ENCODE measurements at regions not wholly inside any gene's neighbourhood (a gene's known extent, or its start where the extent isn't known, plus 50 kb on each side); places are given as distances from the start of the nearest gene placed in this dataset.
"Not testable (repeated sequence)": the region's sequence is repeated elsewhere in the genome, so short reads cannot be mapped to it uniquely, and the experiment has no call there.

DNA sequence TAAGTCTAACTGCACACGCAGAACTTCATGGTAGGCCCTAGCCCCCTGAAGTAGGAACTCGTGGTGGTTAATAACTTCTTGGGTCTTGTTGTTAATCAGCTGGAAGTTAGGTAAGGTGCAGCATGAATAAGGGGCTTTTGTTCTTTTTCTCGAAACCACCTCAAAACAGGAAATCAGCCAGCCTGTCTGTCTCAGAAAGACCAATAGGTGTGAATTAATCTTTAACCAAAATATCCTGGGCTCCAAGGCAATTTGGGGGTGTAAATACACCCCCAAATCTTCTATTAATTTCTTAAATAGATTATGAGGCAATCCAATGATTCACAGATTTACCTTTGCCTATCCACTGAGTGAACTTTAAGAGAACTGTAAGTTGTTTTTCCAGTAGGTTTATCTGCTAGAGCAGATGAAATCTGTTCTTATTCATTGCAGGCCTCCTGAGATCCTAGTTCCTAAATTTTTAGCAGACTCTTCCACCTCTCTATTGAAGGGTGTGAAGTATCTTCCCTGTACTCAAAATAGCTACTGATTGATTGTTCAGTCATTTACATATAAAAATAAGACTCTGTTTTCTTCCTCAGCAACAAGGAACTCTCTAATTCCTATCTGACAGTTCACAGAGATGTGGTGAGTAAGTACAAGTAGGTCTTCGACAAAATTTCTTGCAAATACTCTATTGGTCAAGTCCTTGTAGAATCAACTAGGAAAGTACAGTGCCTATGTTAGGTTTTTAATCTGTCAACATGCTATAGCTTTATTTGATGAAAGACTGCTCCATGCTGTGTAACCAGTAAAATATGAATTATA is 427.1 kb upstream of the NOX3 start:
- DNase-seq: no peak

DNA sequence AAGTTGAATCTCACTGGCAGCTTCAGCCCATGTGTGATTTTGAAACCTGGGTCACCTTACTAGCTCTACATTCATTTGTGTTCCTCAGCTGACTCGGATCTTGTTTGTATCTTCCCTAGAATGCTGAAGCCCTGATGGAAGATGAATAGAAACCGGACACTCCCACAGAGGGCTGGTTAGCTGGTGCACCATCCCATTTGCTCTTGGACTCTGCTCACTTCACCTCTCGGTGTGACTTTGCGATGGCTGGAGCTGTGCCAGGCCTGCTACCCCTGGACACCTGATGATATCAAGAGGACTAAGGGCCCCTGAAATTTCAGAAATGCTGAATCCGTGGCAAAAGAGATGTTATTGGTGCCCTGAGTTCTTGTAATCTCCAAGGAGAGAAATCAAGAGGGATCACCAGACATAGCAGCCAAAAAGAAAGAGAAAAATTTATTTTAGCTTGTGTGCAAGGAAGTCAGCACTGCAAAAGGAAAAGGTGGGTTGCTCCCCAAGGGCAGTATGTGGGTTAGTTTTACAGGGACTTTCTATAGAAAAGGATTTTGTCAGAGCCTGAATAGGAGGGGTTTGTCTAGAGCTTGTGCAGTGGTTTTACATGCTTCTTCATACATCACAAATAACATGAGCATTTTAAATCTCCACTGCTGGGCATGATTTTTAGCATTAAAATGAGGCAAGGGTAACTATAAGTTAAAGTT is 426.3 kb upstream of the NOX3 start:
- DNase-seq: no peak

DNA sequence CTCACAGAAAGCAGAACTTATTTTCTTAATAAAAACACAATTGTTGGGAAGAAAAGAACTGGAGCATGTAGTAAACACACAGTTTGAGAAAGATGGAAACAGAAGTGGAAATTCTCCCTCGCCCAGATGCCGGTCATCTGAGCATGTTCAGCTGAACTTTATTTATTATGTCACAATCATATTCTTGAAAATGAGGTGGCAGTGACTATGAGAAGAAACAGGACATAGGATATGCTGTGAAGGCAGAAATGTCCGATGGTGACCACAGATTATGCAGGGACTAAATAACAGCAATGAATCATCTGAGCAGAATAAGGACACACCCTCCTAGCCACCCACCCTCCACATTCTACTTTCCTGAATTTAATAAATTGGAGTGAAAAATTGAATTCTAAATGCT is 425.3 kb upstream of the NOX3 start:
- no peak for DNase-seq

DNA sequence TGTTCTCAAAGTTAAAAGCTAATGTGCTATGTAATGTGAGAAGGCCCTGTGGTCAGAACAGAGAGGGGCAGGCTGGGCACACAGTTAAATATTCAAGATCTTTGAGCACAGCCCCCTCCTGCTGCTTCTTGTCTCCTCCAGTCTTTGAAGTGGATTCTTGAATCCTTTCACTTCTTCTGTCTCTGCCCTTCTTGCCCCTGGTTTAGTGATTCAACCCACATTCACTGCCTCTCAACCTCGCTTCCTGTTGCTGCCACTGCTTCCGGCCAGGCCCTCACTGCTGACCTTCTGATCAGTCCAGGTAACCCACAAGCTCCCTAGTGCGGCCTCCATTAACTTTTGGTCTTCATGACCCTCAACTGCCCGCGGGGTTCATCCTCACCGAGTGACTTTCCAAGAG is 417.3 kb upstream of the NOX3 start:
- no peak for DNase-seq

DNA sequence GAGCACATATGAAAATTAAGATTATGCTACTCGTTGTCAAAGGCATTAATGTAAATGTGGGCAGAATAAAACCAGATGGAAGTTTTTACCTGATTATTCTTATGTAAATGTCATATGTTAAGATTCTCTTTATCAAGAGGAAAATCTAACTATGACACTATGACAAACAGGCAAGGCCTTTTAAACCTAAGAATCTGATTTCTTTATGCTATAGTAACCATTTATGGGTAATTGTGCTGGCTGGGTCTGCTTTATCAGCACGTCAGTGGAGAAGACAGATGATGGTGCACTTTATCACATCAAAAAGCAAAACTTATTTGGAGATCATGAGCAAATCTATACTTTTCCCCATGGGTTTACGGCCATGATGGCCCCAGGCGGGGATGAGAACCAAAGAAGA is 412.0 kb upstream of the NOX3 start:
- no peak for DNase-seq

DNA sequence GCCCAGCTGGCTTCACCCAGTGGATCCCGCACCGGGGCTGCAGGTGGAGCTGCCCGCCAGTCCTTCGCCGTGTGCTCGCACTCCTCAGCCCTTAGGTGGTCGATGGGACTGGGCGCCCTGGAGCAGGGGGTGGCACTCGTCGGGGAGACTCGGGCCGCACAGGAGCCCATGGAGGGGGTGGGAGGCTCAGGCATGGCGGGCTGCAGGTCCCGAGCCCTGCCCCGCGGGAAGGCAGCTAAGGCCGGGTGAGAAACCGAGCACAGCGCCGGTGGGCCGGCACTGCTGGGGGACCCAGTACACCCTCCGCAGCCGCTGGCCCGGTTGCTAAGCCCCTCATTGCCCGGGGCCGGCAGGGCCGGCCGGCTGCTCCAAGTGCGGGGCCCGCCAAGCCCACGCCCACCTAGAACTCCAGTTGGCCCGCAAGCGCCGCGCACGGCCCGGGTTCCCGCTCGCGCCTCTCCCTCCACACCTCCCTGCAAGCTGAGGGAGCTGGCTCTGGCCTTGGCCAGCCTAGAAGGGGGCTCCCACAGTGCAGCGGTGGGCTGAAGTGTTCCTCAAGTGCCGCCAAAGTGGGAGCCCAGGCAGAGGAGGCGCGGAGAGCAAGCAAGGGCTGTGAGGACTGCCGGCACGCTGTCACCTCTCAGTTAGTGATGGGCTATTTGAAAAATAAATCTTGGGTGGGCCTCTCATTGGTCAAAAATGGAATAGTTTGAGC is 411.2 kb upstream of the NOX3 start:
- DNase-seq: not testable (repeated sequence)

DNA sequence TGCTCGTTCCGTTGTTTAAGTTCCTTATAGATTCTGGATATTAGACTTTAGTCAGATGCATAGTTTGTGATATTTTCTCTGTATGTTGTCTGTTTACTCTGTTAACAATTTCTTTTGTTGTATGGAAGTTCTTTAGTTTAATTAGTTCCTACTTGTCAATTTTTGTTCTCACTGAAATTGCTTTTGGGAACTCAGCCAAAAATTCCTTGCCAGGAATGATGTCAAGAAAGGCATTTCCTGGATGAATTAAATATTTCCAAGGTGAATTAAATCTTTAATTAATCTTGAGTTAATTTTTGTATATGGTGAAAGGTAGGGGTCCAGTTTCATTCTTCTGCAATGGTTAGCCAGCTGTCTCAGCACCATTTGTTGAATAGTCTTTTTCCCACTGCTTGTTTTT is 406.2 kb upstream of the NOX3 start:
- DNase-seq: no peak

DNA sequence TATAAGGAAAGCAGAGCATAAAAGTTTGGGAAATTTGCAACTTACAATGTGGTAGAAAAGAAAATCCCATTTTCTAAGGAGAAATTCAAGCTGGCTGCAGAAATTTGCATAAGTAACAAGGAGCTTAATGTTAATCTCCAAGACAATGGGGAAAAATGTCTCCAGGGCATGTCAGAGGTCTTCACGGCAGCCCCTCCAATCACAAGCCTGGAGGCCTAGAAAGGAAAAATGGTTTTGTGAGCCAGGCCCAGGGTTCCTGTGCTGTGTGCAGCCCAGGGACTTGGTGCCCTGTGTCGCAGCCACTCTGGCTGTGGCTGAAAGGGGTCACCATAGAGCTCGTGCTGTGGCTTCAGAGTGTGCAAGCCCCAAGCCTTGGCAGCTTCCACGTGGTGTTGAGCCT is 403.3 kb upstream of the NOX3 start:
- DNase-seq: not testable (repeated sequence)

DNA sequence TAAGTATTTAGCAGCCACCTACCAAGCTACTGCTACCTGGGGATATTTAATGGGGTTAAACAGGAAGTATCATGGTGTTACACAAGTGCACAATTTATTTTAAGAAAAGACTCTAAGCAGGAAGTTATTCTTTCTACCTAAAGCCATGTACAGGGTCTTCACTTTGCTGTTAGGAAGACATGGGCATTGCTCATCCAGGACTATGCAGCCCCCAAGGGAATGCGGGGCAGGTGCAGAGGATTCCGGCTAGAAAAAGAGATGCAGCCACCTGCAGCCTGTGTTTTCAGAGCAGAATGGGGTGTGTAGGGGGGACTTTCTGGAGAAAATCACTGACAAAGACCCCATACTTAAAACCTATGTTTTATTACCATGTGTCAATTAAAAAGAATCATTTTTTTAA is 399.1 kb upstream of the NOX3 start:
- no peak for DNase-seq

DNA sequence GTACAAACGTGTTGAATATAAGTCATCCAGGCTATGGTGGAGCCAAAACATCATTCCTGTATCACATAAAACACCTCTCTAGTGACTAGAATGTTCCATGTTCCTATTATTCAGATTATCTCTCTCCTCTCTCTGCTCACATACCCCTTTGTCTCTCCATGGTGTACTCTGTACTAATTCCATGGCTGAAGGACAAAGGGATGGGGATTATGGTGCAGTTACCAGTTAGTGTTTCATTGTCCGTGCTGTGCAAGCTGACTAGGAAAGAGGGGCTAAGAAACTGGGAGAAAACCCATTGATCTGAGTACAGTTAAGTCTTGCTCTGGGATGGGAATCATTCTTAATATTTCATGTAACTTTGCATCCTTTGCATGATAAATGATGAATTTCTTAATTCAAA is 397.4 kb upstream of the NOX3 start:
- DNase-seq: no peak

DNA sequence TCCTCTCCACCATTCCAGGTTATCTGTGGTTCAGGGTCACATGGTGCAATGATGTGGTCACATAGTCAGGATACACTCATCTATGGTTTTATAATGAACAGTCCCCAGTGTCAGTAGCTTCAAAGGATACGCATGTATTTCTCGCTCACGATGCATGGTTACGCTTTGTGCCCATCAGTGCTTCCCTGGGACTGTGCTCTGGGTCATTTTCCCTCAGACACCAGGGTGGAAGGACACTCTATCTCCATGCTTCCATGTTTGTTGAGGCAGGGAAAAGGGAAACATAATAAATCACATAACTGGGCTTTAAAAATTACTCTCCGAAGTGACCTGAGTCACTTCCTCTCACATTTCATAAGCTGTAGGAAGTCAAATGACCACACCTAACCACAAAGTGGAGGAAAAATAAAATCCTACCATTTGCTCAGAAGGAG is 394.8 kb upstream of the NOX3 start:
- DNase-seq: no peak

DNA sequence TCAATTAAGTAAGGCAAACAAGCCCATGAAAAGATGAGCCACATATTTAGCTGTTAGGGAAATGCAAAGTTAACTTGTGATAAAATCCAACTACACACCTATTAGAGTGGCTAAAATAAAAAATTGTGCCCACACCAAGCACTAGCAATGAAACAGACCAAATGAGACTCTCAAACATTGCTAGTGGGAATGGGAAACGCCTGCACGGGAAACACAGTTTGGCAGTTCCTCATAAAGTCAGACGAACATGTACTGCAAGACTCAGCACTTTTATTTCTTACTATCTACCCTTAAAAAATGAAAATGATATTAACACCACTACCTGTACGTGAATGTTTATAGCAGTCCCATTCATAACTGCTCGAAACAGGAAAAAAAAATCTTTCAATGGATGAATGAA is 392.1 kb upstream of the NOX3 start:
- no peak for DNase-seq

DNA sequence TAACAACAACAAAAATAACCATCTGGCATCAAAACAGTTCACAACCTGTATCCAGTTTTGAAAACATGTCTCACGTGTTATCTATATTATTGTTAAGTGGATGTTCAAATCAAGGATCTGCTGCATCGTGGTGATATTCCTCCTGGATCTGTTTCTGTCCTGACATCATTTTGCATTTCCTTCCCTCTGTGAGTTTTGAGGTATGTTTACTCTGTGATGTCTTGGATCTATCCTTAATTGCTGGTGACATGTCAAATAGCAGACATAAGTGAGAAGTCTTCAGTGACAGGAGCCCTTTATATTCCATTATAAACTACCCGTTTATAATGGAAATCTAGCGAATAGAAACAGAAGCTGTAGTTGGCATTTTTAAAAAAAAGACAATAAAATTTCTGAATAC is 381.8 kb upstream of the NOX3 start:
- DNase-seq: no peak

DNA sequence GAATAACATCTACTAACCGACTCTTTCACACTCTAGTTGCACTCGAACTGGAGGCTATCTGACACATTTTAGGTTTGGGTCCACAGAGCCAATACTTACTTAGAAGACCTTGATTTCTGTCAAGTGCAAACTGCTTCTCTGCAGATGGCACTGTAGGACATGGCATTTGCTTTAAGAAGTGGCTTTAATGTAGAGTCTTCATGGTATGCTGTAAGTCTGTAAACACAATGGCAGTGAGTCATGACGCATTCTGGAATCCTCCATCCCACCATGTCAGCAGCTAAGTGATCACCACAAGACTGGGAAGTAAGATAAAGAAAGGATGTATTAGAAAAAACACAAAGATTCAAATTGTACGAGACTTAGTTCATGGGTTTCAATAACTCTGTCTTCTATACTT is 377.0 kb upstream of the NOX3 start:
- no peak for DNase-seq

DNA sequence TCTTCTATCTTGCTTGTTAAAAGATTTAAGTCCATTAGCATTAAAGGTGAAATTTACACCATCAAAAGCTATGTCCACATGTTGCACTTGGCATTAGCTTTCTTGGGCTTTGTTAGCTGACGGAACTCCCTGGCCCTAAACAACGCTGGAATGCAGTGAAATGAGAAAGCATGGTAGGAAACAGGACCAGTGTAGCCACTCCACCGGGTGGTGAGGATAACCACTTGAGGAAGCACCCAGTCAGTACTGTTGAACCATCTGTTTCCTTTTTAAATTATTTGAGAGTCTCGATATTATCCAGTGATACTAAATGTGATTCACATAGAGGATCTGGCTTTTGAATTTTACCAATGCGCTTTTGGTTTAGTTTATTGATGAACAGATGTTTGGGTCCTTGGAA is 374.9 kb upstream of the NOX3 start:
- no peak for DNase-seq

DNA sequence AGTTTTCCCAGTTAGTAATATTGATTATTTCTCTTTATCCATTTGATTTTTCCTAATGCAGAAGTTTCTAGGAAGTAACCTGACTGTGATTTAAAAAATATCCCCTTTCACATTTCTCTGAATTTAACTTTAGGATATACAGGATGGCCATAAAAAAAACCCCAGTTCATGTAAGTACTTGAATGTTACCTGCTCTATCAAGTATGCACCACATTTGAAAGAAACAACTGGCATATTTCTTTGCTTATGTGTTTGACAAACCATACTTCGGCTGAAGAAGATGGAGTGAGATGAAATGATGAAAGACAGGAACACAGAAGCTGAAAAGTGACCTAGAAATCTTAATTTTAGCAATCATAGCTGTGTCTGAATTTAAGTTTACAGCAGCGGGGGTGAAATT is 374.0 kb upstream of the NOX3 start:
- DNase-seq: no peak

DNA sequence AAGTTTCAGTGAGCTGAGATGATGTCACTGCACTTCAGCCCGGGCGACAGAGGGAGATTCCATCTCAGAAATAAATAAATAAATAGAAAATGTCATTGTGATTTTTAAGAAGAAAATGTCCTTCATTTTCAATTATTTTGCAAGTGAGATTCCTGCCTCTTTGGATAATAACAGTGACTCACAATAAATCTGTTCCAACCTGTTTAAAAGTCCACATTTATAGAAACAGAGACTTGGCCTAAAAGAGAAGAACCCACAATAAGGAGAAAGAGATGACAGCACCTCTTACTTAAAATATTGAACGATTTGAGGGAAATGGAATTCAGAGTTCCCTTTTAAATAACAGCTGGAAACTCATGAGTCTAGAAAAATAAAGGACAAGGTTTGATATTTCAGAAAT is 373.4 kb upstream of the NOX3 start:
- no peak for DNase-seq

DNA sequence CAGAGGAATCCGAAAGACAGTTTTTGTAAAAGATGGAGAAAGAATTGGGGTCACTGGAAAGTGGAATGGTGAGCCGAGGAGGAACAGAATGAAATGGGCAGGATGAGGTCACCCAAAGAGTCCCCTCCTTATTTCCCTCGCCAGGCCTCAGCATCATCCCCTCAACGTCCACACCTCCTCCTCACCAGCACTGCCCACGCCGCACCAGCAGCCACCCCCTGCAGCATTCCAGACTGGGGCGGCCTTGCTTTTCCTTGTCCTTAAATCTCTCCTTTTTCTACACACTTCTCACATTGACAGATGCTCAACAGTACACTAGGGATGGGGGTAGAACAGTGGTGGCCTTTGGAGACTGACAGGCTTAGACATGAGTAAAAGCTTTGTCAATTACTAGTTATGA is 363.1 kb upstream of the NOX3 start:
- DNase-seq: no peak

DNA sequence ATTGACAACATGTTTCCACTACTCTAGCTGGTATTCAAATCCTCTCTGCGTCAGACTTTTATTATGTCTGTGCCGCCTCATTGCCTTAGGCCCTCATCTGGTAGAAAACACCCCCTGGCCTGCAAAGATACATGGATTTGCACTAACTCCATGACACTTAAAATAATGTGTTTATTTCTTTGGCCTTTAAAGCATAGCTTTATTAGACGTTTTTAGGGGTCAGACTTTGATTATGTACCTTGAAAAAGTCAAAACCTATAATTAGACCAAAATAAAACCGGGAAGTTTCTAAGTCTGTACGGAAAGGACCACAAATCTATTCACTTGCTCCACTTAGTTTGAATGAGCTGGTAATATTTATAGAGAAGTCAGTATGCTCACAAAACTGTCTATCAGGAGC is 357.9 kb upstream of the NOX3 start:
- no peak for DNase-seq

DNA sequence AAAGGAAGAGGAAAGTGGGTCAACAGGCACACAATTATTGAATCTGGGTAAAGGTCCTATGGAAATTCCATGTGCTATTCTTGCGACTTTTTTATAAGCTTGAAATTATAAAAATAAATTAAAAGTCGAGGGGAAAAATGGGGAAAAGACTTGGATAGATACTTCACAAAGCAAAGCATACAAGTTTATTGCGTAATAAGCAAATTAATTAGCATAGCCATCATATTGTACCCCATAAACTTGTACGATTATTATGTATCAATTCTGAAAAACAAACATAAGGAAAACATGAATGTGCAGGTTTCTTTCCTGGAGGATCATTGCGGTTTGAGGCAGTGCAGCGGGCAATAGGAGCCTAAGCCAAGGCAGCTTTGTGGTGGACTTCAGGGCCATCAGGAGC is 351.6 kb upstream of the NOX3 start:
- no peak for DNase-seq

DNA sequence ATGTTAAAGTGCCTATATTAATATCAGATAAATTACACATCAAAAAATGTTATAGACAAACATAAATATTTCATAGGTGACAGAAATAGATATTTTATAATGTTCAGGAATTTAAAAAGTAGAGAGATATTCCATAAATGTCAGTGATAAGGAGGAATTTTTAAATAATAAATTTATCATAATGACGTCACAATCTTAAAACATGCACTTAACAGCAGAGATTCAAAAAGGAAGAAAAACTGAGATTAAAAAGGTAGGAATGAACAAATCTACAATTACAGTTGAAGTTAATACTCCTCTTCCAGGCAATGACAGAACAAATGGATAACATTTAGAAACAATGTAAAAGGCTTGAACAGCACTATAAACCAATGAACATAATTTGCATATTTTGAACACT is 345.4 kb upstream of the NOX3 start:
- no peak for DNase-seq

DNA sequence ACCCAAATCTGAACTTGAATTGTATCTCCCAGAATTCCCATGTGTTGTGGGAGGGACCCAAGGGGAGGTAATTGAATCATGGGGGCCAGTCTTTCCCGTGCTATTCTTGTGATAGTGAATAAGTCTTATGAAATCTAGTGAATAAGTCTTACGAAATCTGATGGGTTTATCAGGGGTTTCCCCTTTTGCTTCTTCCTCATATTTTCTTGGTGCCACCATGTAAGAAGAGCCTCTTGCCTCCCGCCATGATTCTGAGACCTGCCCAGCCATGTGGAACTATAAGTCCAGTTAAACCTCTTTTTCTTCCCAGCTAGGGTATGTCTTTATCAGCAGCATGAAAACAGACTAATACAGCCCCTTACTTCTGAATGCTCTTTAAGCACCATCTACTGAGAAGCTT is 343.2 kb upstream of the NOX3 start:
- DNase-seq: not testable (repeated sequence)

DNA sequence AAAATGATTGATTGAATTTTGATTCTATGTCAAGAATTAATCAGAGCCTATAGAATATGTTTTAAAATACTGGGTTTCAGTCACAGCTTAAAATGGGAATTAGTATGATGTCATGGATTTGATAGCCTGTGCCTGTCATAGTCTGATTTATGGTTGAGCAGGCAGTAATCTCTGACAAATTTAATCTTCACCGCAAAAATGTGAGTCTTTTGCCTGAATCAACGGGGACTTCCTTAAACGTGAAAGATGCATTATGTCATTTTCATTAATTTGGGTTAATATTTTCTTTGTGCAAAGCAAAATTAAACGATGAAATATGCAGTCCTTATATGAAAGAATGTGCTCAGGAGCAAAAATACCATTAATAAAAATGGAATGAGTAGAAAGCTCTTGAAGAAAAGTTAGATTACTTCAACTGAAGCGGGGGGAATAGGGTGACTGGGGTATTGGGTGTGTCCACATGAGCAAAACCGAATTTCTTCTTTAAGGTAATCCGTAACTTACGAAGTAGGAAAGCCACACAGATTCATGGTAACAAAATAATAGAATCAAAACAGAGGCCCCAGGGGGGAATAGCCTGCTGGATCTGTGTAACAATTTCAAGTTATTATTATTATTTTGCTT is 339.6 kb upstream of the NOX3 start:
- no peak for DNase-seq

DNA sequence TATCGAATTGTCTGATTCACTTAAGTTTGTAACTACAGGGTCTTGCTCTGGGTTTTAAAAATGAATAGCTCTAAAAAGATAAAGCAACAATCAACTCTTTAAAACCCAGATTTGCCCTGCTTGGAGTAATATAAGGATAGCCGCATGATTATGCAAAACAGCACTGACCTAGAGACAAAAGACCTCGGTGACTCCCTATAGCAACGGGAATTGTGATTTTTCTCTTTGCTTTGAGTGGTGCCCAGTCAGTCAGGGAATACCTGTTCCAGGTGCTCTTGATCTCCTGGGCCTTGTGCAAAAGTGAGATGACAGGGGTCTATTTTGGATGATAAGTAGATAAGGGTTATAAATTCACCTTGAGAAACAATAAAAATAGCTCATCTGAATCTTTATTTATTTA is 336.3 kb upstream of the NOX3 start:
- DNase-seq: no peak

Measured in NK-92 treated with Interleukin-12 subunit alpha and Interleukin-12 subunit beta, amount 100 ng/mL, for 24 hours (cell line).